Gastroesophageal sphincter (tissue), 4 donors: ENCODE measurements at regions not wholly inside any gene's neighbourhood (a gene's known extent, or its start where the extent isn't known, plus 50 kb on each side); places are given as distances from the start of the nearest gene placed in this dataset.

ENCODE experiments used
- ATAC-seq: fragments of 150-250 bp; one replicate; pipeline ENCODE4 v1.9.1; 2016; ENCODE audit warnings: mild to moderate bottlenecking, moderate library complexity
- H3K27ac ChIP-seq, 4 donors: fragments of 200-600 bp; sonication (generic) in 3 of 4; 1 replicate in 3 of 4; 2 replicates in 1 of 4; pipeline ENCODE4 v1.5.1; 2016 to 2019
- H3K27me3 ChIP-seq: fragments of 200-600 bp; sonication (generic); one replicate; pipeline ENCODE4 v1.5.1; 2019
- H3K36me3 ChIP-seq, 2 donors: fragments of 200-600 bp; sonication (generic); one replicate each; pipeline ENCODE4 v1.5.1; 2019; ENCODE audit warnings: control low read depth in 1 of 2
- H3K4me1 ChIP-seq, 3 donors: fragments of 200-600 bp; sonication (generic); 1 replicate in 2 of 3; 2 replicates in 1 of 3; pipeline ENCODE4 v1.5.1; 2016 to 2019; ENCODE audit warnings: control low read depth in 2 of 3
- H3K4me3 ChIP-seq, 2 donors: fragments of 200-600 bp; sonication (generic); one replicate each; pipeline ENCODE4 v1.5.1; 2019; ENCODE audit warnings: mild to moderate bottlenecking in 1 of 2, moderate library complexity in 1 of 2
- H3K9me3 ChIP-seq, 3 donors: fragments of 200-600 bp; sonication (generic); one replicate each; pipeline ENCODE4 v1.5.1; 2017 to 2019; ENCODE audit warnings: control low read depth in 2 of 3
- EP300 ChIP-seq: sonication (generic); formaldehyde crosslinking; IDR thresholded peaks from one replicate; pipeline ENCODE4 v1.6.1; 2017; ENCODE audit warnings: antibody characterized with exemption, mild to moderate bottlenecking
- POLR2A ChIP-seq, 2 donors: fragments of 450-650 bp; IDR thresholded peaks; one replicate each; pipeline ENCODE4 v1.6.1; 2017; ENCODE audit warnings: antibody characterized with exemption in 2 of 2, mild to moderate bottlenecking in 2 of 2, moderate library complexity in 1 of 2
- POLR2AphosphoS5 ChIP-seq: sonication (generic); formaldehyde crosslinking; IDR thresholded peaks from one replicate; pipeline ENCODE4 v1.6.1; 2017; ENCODE audit warnings: antibody characterized with exemption
- WGBS, 2 donors: methylation state at CpG; one replicate each; pipeline ENCODE4 v1.1.5; 2018; ENCODE audit warnings: low coverage in 1 of 2; 5-methylcytosine and 5-hydroxymethylcytosine counted together
- TF ChIP-seq, protein P1 (sequence below), 4 experiments: fragments of 200-600 bp in 2 of 4; fragments of 450-650 bp in 2 of 4; sonication (generic) in 1 of 4; IDR thresholded peaks; one replicate each; pipeline ENCODE4 v1.5.1; 2017 to 2019; ENCODE audit warnings: antibody characterized with exemption in 4 of 4, mild to moderate bottlenecking in 2 of 4, moderate library complexity in 2 of 4

DNA sequence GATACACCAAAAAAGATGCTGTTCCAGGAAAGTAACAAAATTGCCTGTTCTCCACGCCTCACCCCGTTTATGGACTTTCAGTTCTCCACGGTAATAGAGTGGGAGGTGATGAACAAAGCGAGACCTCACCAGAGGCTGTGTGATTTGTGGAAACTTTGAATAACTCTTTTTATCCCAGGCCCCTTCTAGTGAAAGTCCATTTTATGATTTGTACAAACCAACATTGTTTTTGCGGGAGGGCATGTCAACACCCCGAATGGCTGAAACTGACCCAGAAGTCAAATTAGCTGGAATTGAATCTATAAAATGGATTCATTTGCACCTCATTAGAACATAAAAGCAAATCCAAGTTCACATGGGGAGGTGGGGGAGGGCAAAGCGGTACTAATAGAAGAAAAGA lies 517.8 kb downstream of the CDH26 start:
- H3K36me3 ChIP-seq: no peaks in the 10 kb centered on the region
- H3K4me3 ChIP-seq: no peak overlapping the region
- TF ChIP-seq POLR2AphosphoS5 (no peak), EP300 (no peak), POLR2A (IDR thresholded peaks at IDR 0.05) (no peak)
- TF ChIP-seq, protein P1, sequence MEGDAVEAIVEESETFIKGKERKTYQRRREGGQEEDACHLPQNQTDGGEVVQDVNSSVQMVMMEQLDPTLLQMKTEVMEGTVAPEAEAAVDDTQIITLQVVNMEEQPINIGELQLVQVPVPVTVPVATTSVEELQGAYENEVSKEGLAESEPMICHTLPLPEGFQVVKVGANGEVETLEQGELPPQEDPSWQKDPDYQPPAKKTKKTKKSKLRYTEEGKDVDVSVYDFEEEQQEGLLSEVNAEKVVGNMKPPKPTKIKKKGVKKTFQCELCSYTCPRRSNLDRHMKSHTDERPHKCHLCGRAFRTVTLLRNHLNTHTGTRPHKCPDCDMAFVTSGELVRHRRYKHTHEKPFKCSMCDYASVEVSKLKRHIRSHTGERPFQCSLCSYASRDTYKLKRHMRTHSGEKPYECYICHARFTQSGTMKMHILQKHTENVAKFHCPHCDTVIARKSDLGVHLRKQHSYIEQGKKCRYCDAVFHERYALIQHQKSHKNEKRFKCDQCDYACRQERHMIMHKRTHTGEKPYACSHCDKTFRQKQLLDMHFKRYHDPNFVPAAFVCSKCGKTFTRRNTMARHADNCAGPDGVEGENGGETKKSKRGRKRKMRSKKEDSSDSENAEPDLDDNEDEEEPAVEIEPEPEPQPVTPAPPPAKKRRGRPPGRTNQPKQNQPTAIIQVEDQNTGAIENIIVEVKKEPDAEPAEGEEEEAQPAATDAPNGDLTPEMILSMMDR (IDR thresholded peaks at IDR 0.05): no peak
- no peaks in the 10 kb centered on the region for H3K9me3 ChIP-seq
- no peaks in the 10 kb centered on the region for H3K4me1 ChIP-seq
- 59 to 70% methylated on average over 6 to 7 of the region's 7 CpGs for WGBS, 2 donors
- H3K27me3 ChIP-seq: peaks cover 36% of the 10 kb centered on the region
- no peak overlapping the region for H3K27ac ChIP-seq
- no peak for ATAC-seq

DNA sequence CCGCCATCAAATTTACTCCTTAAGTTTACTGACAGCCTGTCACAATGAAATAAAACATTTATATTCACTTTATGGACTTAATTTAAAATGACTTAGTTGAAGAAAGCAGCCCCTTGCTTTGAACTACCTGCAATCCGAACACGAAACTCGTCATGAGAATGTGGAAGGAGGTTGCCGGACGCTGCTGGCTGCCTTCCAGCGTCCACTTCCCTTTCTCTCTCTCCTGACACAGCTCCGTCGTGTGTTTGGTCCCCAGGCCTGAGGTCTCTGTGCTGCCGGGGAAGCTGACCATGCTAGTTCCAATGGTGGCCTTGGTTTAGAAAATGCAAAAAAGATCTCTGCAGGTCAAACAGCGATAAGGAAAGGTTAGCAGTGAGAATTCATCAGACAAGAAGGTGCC lies 519.7 kb downstream of the CDH26 start:
- no peak overlapping the region for H3K4me3 ChIP-seq
- H3K27ac ChIP-seq: no peak overlapping the region
- TF ChIP-seq EP300: no peak
- TF ChIP-seq, protein P1 (IDR thresholded peaks at IDR 0.05): no peak
- TF ChIP-seq POLR2A (IDR thresholded peaks at IDR 0.05): no peak
- TF ChIP-seq POLR2AphosphoS5: no peak
- H3K4me1 ChIP-seq: no peaks in the 10 kb centered on the region
- ATAC-seq: no peak
- no peaks in the 10 kb centered on the region for H3K9me3 ChIP-seq
- WGBS, 2 donors: 46 to 66% methylated on average over 3 to 9 of the region's 11 CpGs
- H3K36me3 ChIP-seq: no peaks in the 10 kb centered on the region
- H3K27me3 ChIP-seq: peaks cover 35% of the 10 kb centered on the region

DNA sequence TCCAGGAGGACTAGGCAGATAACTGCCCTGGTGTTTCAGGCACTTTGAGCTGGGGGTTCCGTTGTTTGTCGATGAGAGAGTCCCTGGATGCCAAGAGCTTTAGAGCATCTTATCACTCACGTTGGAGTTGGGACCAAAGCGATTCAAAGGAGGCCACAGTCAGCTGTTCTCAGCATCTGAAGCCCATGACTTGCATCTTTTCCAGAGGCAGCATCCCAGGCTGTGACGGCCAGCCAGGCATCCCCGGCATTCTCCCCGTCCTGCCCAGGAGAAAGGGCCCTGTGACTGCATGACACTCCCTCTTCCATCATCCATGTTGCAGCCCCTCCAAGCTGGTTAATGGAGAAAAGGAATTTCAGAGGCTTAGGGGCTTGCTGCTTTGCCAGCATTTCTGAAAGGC lies 520.3 kb downstream of the CDH26 start:
- Histone ChIP-seq H3K27ac (no peak overlapping the region), H3K36me3 (no peaks in the 10 kb centered on the region), H3K4me3 (no peak overlapping the region), H3K27me3 (peaks cover 41% of the 10 kb centered on the region), H3K9me3 (no peaks in the 10 kb centered on the region), H3K4me1 (no peaks in the 10 kb centered on the region)
- WGBS, 2 donors: 67 to 92% methylated on average over 3 to 4 of the region's 7 CpGs
- no peak for ATAC-seq
- TF ChIP-seq, protein P1 (IDR thresholded peaks at IDR 0.05): no peak
- TF ChIP-seq EP300 (no peak), POLR2A (IDR thresholded peaks at IDR 0.05) (no peak), POLR2AphosphoS5 (no peak)

DNA sequence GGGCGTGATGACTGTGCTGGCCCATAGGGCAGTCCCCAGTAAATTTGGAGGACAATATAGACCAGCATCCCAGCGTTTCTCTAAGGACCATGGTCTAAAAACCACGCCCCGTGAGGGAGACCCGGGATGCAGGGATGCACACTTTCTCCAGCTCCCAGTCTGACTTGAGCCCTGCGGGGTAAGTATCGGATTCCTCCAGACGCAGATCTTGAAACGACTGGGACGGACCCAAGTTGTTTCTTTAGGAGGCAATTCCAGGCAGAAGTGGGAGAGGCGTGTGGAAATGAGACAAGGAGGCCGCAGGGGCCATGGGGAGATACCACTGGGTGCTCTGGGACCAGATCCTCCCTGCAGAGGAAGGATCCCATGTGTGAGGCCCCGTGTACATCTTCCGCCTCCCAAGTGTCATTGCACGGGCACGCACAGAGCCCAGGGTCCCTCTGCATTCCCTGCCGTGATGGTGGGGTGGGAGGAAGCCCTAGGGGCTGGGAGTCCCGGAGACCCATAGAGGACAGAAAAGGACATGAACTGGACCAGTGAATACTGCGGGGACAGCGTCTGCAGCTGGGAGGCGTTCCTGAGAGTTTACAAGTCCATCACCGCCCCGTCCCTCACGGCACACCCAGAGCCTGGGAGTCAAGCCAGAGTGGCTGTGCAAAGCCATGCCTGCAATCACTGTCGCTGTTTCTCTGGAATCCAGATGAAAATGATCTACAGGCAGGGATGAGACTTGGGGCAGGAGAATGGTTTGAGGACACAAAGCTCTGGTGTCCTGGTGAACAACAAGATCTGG lies 522.9 kb downstream of the CDH26 start:
- ATAC-seq: no peak
- TF ChIP-seq, protein P1 (IDR thresholded peaks at IDR 0.05): peak in 1 of 4 experiments; percentile 15
- TF ChIP-seq POLR2A (IDR thresholded peaks at IDR 0.05): no peak
- TF ChIP-seq EP300: no peak
- 61 to 70% methylated on average over 6 to 14 of the region's 25 CpGs for WGBS, 2 donors

DNA sequence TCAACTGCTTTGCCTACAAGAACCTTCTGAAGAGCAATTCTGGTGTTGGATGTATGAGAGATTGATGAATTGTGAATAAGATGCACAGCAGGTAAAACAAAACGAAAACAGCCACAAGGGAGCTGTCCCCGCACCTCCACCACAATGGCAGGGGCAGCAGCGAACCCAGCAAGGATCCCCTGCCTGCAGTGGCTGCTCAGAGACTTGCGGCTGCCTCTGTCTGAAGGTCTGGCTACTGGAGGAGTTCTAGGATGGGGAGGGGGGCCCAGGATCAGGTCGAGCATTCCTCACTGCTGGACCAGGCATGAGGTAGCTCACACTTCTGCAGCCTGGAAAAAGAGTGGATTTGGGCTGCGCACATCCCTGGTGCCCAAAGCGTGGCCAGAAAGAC lies 523.5 kb downstream of the CDH26 start:
- H3K27ac ChIP-seq: no peak overlapping the region
- no peak overlapping the region for H3K4me3 ChIP-seq
- peaks cover 46% of the 10 kb centered on the region for H3K27me3 ChIP-seq
- H3K36me3 ChIP-seq: no peaks in the 10 kb centered on the region
- H3K4me1 ChIP-seq: no peaks in the 10 kb centered on the region
- no peaks in the 10 kb centered on the region for H3K9me3 ChIP-seq
- no peak for ATAC-seq
- 50% methylated on average over 7 of the region's 7 CpGs; no CpG with 5 or more reads in 1 of the 2 donors for WGBS, 2 donors
- TF ChIP-seq POLR2A (IDR thresholded peaks at IDR 0.05) (no peak), POLR2AphosphoS5 (no peak), EP300 (no peak)
- TF ChIP-seq, protein P1 (IDR thresholded peaks at IDR 0.05): no peak

More for the DNA sequence above, 522.9 kb downstream of the CDH26 start:
- Histone ChIP-seq H3K27ac (no peak overlapping the region), H3K36me3 (no peaks in the 10 kb centered on the region), H3K4me3 (no peak overlapping the region), H3K9me3 (no peaks in the 10 kb centered on the region), H3K27me3 (peaks cover 43% of the 10 kb centered on the region), H3K4me1 (no peaks in the 10 kb centered on the region)
